ENCODE measurements at regions not wholly inside any gene's neighbourhood (a gene's known extent, or its start where the extent isn't known, plus 50 kb on each side); places are given as distances from the start of the nearest gene placed in this dataset.

DNA sequence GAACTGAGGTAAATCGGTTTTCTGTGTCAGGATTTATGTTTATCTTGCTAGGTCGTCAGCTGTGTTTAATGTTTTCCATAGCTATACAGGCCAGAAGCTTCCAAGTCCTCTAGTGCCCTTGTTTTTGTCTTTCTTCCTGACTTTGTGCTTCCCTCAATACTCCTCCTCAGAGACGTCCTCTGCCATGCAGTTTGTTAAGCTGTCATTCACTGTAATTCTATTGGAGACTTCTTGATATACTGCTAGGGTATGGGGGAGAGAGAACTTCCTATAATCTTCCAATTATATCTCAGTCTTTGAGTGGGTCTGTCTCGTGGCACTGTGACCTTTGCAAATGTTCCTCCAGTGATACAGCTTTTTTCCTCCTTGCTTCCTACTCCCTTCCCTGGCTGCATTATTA, 327.3 kb upstream of the ANO5 start:
- H3K27me3 ChIP-seq (ENCODE audit: insufficient read depth, insufficient read length) = peaks cover 3% of the 10 kb centered on the region
- no peak overlapping the region for H3K4me3 ChIP-seq (ENCODE audit: insufficient read length, low read depth)
- no peak for TF ChIP-seq ZNF274 (IDR thresholded peaks at IDR 0.05; ENCODE audit: low read depth, low read length)
- no peak for TF ChIP-seq YY1 (IDR thresholded peaks at IDR 0.05; ENCODE audit: insufficient read depth, insufficient read length)
- no peak for TF ChIP-seq SUZ12 (IDR thresholded peaks at IDR 0.05; ENCODE audit: extremely low read depth, insufficient read depth, insufficient read length)
- no peaks in the 10 kb centered on the region for H3K4me1 ChIP-seq (ENCODE audit: insufficient read depth, insufficient read length)
- no peaks in the 10 kb centered on the region for H3K36me3 ChIP-seq (ENCODE audit: insufficient read depth, insufficient read length, low read length)
- no peaks in the 10 kb centered on the region for H3K9me3 ChIP-seq (ENCODE audit: insufficient read depth, low read length)
- no peak for DNase-seq (ENCODE audit: low read depth, low spot score)
- H3K9ac ChIP-seq (ENCODE audit: insufficient read length, low read depth) = no peak overlapping the region

DNA sequence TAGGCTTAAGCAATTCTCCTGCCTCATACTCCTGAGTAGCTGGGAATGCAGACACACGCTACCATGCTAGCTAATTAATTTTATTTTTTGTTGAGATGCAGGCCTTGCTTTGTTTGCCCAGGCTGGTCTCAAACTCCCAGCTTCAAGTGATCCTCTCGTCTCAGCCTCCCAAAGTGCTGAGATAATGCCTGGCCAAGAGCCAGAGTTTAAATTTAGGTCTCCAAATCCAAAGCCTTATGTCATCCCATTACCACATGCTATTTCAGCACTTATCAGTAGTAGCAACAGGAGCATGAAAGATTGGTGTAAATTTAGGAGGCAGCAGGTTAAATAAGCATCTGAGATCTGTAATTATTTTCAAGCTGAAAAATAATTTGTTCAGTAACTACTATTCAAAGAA, 326.1 kb upstream of the ANO5 start:
- no peak overlapping the region for H3K4me3 ChIP-seq (ENCODE audit: insufficient read length, low read depth)
- no peaks in the 10 kb centered on the region for H3K9me3 ChIP-seq (ENCODE audit: insufficient read depth, low read length)
- DNase-seq (ENCODE audit: low read depth, low spot score) = no peak
- no peaks in the 10 kb centered on the region for H3K27me3 ChIP-seq (ENCODE audit: insufficient read depth, insufficient read length)
- H3K36me3 ChIP-seq (ENCODE audit: insufficient read depth, insufficient read length, low read length) = no peaks in the 10 kb centered on the region
- TF ChIP-seq ZNF274 (IDR thresholded peaks at IDR 0.05; ENCODE audit: low read depth, low read length) (no peak), YY1 (IDR thresholded peaks at IDR 0.05; ENCODE audit: insufficient read depth, insufficient read length) (no peak), SUZ12 (IDR thresholded peaks at IDR 0.05; ENCODE audit: extremely low read depth, insufficient read depth, insufficient read length) (no peak)
- H3K4me1 ChIP-seq (ENCODE audit: insufficient read depth, insufficient read length) = no peaks in the 10 kb centered on the region
- no peak overlapping the region for H3K9ac ChIP-seq (ENCODE audit: insufficient read length, low read depth)

DNA sequence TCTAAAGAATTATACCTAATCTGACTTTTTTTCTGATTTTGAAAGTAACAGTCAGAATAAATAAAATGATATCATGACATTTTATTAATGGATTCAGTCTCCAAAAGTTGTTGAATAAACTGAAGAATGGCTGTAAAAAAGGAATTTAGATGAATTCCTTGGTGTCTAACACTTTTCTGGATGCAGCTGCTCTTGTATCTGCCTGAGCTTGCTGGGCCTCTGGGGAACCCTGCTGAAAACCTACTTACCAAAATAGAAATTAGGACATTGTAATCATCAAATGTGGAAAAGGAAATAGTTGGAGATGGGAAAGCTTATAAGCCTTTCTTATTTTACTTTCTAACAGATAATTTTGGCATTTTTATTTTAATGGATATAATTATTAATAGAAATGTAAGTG, 315.7 kb upstream of the ANO5 start:
- H3K4me3 ChIP-seq (ENCODE audit: insufficient read length, low read depth) = no peak overlapping the region

GRCh38 chr11:21883354-21883753, 309.5 kb upstream of the ANO5 start:
- TF ChIP-seq ZNF274 (IDR thresholded peaks at IDR 0.05; ENCODE audit: low read depth, low read length) = no peak
- no peak for TF ChIP-seq SUZ12 (IDR thresholded peaks at IDR 0.05; ENCODE audit: extremely low read depth, insufficient read depth, insufficient read length)
- TF ChIP-seq YY1 (IDR thresholded peaks at IDR 0.05; ENCODE audit: insufficient read depth, insufficient read length) = no peak
- no peaks in the 10 kb centered on the region for H3K27me3 ChIP-seq (ENCODE audit: insufficient read depth, insufficient read length)
- no peak overlapping the region for H3K9ac ChIP-seq (ENCODE audit: insufficient read length, low read depth)
- no peak overlapping the region for H3K4me3 ChIP-seq (ENCODE audit: insufficient read length, low read depth)
- no peaks in the 10 kb centered on the region for H3K4me1 ChIP-seq (ENCODE audit: insufficient read depth, insufficient read length)
- no peaks in the 10 kb centered on the region for H3K9me3 ChIP-seq (ENCODE audit: insufficient read depth, low read length)
- H3K36me3 ChIP-seq (ENCODE audit: insufficient read depth, insufficient read length, low read length) = no peaks in the 10 kb centered on the region
- DNase-seq (ENCODE audit: low read depth, low spot score) = no peak

More for the DNA sequence above, 315.7 kb upstream of the ANO5 start:
- Histone ChIP-seq H3K36me3 (ENCODE audit: insufficient read depth, insufficient read length, low read length) (no peaks in the 10 kb centered on the region), H3K9me3 (ENCODE audit: insufficient read depth, low read length) (no peaks in the 10 kb centered on the region), H3K27me3 (ENCODE audit: insufficient read depth, insufficient read length) (no peaks in the 10 kb centered on the region), H3K9ac (ENCODE audit: insufficient read length, low read depth) (no peak overlapping the region), H3K4me1 (ENCODE audit: insufficient read depth, insufficient read length) (no peaks in the 10 kb centered on the region)
- no peak for DNase-seq (ENCODE audit: low read depth, low spot score)
- TF ChIP-seq SUZ12 (IDR thresholded peaks at IDR 0.05; ENCODE audit: extremely low read depth, insufficient read depth, insufficient read length) (no peak), YY1 (IDR thresholded peaks at IDR 0.05; ENCODE audit: insufficient read depth, insufficient read length) (no peak), ZNF274 (IDR thresholded peaks at IDR 0.05; ENCODE audit: low read depth, low read length) (no peak)

- H3K36me3 ChIP-seq (ENCODE audit: insufficient read depth, insufficient read length, low read length) = no peaks in the 10 kb centered on the region
- DNase-seq (ENCODE audit: low read depth, low spot score) = no peak
- no peaks in the 10 kb centered on the region for H3K9me3 ChIP-seq (ENCODE audit: insufficient read depth, low read length)
- no peak for TF ChIP-seq SUZ12 (IDR thresholded peaks at IDR 0.05; ENCODE audit: extremely low read depth, insufficient read depth, insufficient read length)
- TF ChIP-seq ZNF274 (IDR thresholded peaks at IDR 0.05; ENCODE audit: low read depth, low read length) = no peak
- no peak for TF ChIP-seq YY1 (IDR thresholded peaks at IDR 0.05; ENCODE audit: insufficient read depth, insufficient read length)
- no peak overlapping the region for H3K4me3 ChIP-seq (ENCODE audit: insufficient read length, low read depth)
- H3K9ac ChIP-seq (ENCODE audit: insufficient read length, low read depth) = no peak overlapping the region
- no peaks in the 10 kb centered on the region for H3K4me1 ChIP-seq (ENCODE audit: insufficient read depth, insufficient read length)
- no peaks in the 10 kb centered on the region for H3K27me3 ChIP-seq (ENCODE audit: insufficient read depth, insufficient read length)
These were observed 304.1 kb upstream of the ANO5 start for GRCh38 chr11:21888814-21889213.

GRCh38 chr11:21892736-21893564, 299.9 kb upstream of the ANO5 start:
- TF ChIP-seq SUZ12 (IDR thresholded peaks at IDR 0.05; ENCODE audit: extremely low read depth, insufficient read depth, insufficient read length) (no peak), ZNF274 (IDR thresholded peaks at IDR 0.05; ENCODE audit: low read depth, low read length) (no peak), YY1 (IDR thresholded peaks at IDR 0.05; ENCODE audit: insufficient read depth, insufficient read length) (no peak)

GRCh38 chr11:21893565-21893867, 299.4 kb upstream of the ANO5 start:
- no peaks in the 10 kb centered on the region for H3K27me3 ChIP-seq (ENCODE audit: insufficient read depth, insufficient read length)
- H3K9me3 ChIP-seq (ENCODE audit: insufficient read depth, low read length) = no peaks in the 10 kb centered on the region
- TF ChIP-seq SUZ12 (IDR thresholded peaks at IDR 0.05; ENCODE audit: extremely low read depth, insufficient read depth, insufficient read length) = no peak
- no peak for DNase-seq (ENCODE audit: low read depth, low spot score)
- no peak overlapping the region for H3K9ac ChIP-seq (ENCODE audit: insufficient read length, low read depth)
- no peaks in the 10 kb centered on the region for H3K36me3 ChIP-seq (ENCODE audit: insufficient read depth, insufficient read length, low read length)
- H3K4me3 ChIP-seq (ENCODE audit: insufficient read length, low read depth) = no peak overlapping the region
- H3K4me1 ChIP-seq (ENCODE audit: insufficient read depth, insufficient read length) = no peaks in the 10 kb centered on the region

More at GRCh38 chr11:21892736-21893564, 299.9 kb upstream of the ANO5 start:
- Histone ChIP-seq H3K9me3 (ENCODE audit: insufficient read depth, low read length) (no peaks in the 10 kb centered on the region), H3K27me3 (ENCODE audit: insufficient read depth, insufficient read length) (no peaks in the 10 kb centered on the region), H3K4me1 (ENCODE audit: insufficient read depth, insufficient read length) (no peaks in the 10 kb centered on the region), H3K4me3 (ENCODE audit: insufficient read length, low read depth) (no peak overlapping the region), H3K9ac (ENCODE audit: insufficient read length, low read depth) (no peak overlapping the region), H3K36me3 (ENCODE audit: insufficient read depth, insufficient read length, low read length) (no peaks in the 10 kb centered on the region)
- DNase-seq (ENCODE audit: low read depth, low spot score) = no peak
